NB4 (cell line): ENCODE measurements at regions not wholly inside any gene's neighbourhood (a gene's known extent, or its start where the extent isn't known, plus 50 kb on each side); places are given as distances from the start of the nearest gene placed in this dataset.

Experiments used
- DNase-seq: peaks from one replicate; pipeline ENCODE4 v3.0.0; 2010; ENCODE audit warnings: low read depth
- H3K4me3 ChIP-seq: one replicate; pipeline ENCODE4 v1.5.1; 2011; ENCODE audit warnings: mild to moderate bottlenecking, low read depth, low read length, moderate library complexity
- CTCF ChIP-seq: IDR thresholded peaks from one replicate; pipeline ENCODE4 v1.5.1; 2012; ENCODE audit warnings: low read depth, low read length
- MYC ChIP-seq: IDR thresholded peaks from 2 replicates; pipeline ENCODE4 v1.6.1; 2011; ENCODE audit warnings: low read depth, low read length
- POLR2A ChIP-seq: IDR thresholded peaks from 2 replicates; pipeline ENCODE4 v1.6.1; 2011; ENCODE audit warnings: mild to moderate bottlenecking; ENCODE audit not compliant: insufficient read length; ENCODE audit errors: extremely low read depth
- TF ChIP-seq, protein P1 (sequence below): IDR thresholded peaks from 2 replicates; pipeline ENCODE4 v1.6.1; 2011; ENCODE audit warnings: low read depth, low read length

- DNase-seq = no peak
- no peak overlapping the region for H3K4me3 ChIP-seq
- TF ChIP-seq MYC = no peak
- no peak for TF ChIP-seq POLR2A
- TF ChIP-seq, protein P1, sequence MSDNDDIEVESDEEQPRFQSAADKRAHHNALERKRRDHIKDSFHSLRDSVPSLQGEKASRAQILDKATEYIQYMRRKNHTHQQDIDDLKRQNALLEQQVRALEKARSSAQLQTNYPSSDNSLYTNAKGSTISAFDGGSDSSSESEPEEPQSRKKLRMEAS = no peak
These were observed 235.9 kb downstream of the ZNF516 start for GRCh38 chr18:76259096-76259495.

DNA sequence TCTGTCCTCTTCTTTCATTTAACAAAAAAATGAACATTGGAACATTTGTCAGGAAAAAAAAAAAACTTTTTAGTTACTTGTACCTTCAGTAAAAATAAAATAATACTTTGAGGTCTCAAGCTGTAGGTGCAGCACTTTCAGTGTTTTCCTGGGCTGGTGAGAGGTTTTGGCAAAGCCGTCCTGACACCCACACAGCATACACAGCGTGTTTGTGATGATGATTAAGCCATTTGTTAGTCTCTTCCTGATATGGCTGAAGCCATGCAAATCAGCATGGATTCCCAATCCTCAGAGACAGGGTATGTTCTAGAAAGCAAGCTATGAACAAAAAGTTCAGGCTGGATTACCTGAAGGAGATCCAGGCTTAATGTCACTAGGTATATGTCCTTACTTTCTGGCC, 236.8 kb downstream of the ZNF516 start:
- no peak for DNase-seq
- no peak overlapping the region for H3K4me3 ChIP-seq
- TF ChIP-seq MYC (no peak), POLR2A (no peak)

DNA sequence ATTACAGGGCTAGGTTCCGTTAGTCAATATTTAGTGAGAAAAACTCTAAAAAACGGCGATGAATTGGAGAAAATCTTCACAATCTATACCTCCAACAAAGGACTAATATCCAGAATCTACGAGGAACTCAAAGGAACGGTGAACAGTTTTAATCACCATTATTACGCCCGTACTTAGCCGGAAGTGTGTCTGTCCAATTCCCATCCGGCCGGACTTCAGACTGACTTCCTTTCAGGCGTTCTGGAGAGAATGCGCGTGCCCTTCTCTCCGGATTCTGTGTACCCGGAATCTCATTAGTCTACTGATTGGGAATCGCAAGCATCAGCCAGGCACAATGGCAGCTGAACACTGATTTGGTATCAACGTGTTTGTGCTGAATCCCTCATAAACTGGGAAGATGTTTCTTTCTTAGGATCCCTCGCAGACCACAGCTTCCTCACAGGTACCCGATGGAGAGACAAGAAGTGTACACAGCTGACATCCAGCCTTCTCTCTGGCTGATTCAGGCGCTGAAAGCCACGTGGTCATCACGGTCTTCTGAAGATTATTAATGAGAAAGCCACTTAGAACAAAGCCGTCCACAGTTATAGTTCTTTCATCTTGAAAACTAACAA, 239.9 kb downstream of the ZNF516 start:
- no peak overlapping the region for H3K4me3 ChIP-seq
- TF ChIP-seq MYC (no peak), CTCF (no peak)
- TF ChIP-seq, protein P1 = 0 out of 2 replicates have a peak, but pooled peaks have one; percentile 7
- no peak for DNase-seq

DNA sequence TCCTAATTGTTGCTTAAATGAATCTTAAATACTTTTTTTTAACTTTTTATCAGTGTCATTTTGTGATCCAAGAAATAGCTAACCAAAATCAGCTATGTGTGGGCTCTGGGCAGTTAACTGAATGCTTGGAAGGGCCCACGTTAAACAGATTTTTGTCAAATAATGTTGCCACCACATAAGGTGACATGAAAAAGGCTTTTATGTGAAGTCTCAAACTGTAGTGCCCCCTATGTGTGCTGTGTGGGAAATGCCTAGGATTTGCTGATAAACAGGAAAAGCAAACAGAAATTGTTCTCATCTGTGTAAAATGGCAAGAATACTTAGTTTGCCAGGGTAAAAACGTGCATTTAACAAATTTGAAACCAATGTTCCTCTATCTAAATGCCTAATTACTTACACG, 242.2 kb downstream of the ZNF516 start:
- H3K4me3 ChIP-seq = no peak overlapping the region
- TF ChIP-seq CTCF = peak; percentile 62
- TF ChIP-seq, protein P1 = no peak
- peak; percentile 33 for DNase-seq

DNA sequence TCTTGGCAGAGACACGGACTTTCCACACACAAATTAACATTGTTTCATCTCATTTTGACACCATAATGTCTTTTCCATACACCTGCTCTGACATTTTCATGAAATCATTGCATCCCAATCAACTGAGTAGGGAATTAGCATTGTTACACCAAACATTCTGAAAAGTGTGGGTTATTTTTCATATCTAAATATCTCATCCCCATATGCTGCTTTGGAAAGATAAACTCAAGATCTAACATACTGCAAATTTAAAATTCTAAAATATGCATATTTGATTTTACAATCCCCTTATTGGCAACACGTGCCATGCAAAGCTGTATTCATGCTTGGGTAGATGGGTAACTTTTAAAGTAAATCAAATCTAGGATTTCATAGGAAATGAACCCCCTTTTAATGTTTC, 242.9 kb downstream of the ZNF516 start:
- H3K4me3 ChIP-seq = no peak overlapping the region
- TF ChIP-seq, protein P1 = no peak
- no peak for TF ChIP-seq MYC
- TF ChIP-seq CTCF = no peak
- TF ChIP-seq POLR2A = no peak
- no peak for DNase-seq

DNA sequence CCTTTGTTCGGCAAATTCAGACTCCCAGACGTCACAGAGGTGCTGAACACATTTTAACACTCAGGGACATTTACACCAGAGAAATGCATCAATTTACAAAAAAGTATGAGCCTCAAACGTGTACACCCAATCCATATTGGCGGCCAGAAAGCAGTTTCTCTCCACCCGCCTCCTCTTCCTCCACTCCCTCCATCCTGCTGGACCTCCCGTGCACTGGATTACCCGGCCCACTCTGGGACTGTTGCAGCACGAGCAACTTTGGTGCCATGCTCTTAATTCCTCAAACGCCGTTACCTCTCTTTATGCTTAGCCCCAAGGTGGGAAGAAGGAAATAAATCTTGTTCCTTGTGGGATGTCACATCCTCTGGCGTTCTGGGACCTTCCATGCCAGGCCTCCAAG, 243.4 kb downstream of the ZNF516 start:
- H3K4me3 ChIP-seq = no peak overlapping the region
- no peak for DNase-seq
- TF ChIP-seq POLR2A = no peak

DNA sequence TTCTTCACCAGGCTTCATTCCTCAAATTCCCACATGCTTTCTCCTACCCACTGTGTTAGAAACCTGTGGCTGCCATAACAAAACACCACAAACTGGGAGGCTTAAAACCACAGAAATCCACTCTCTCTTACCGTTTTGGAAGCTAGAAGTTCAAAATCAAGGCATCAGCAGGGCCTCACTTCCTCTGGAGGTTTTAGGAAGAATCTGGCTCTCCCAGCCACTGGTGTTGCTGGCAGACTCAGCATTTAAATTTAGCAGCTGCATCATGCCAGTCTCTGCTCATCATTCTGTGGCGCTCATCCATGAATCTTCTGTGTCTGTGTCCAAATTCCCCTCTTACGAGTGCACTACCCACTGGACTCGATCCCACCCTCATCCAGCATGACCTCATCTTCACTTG, 248.5 kb downstream of the ZNF516 start:
- no peak for TF ChIP-seq MYC
- no peak for TF ChIP-seq POLR2A
- no peak for TF ChIP-seq CTCF
- DNase-seq = no peak
- H3K4me3 ChIP-seq = no peak overlapping the region

DNA sequence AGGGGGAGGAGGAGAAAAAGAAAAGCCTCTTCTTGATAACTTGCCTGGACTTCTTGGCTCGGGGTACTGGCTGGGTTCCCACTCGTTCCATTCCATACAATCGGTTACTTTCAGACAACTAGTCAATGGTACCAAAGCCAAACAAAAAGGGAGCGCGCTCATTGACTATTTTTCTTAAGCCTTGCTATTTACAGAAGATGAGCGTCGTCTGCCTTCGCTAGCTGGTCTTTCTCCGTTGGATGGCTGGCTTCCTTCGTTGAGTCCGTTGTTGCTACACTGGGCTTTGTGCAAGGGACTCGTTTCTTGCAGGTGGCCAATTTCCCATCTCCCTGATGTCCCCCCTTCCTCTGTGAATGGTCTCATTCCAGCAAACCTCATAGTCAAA, 260.4 kb downstream of the ZNF516 start:
- H3K4me3 ChIP-seq = no peak overlapping the region
- no peak for DNase-seq
- TF ChIP-seq MYC (no peak), CTCF (no peak), POLR2A (no peak)
- TF ChIP-seq, protein P1 = no peak
